GM21576 (cell line): ENCODE measurements at regions not wholly inside any gene's neighbourhood (a gene's known extent, or its start where the extent isn't known, plus 50 kb on each side); places are given as distances from the start of the nearest gene placed in this dataset.

ENCODE experiments used
- ATAC-seq: cut with Tn5 transposase; IDR thresholded peaks from one replicate; pipeline ENCODE4 v1.9.1; 2021; ENCODE audit warnings: mild to moderate bottlenecking, moderate library complexity; ENCODE audit not compliant: unreplicated experiment

- no peak for ATAC-seq
These were observed 134.8 kb upstream of the CD180 start for GRCh38 chr5:67331296-67331925.

- ATAC-seq: no peak
These were observed 123.5 kb upstream of the CD180 start for GRCh38 chr5:67319935-67320725.

- no peak for ATAC-seq
These were observed 122.1 kb upstream of the CD180 start for GRCh38 chr5:67318746-67319145.

- no peak for ATAC-seq
These were observed 121.0 kb upstream of the CD180 start for GRCh38 chr5:67317603-67318002.

GRCh38 chr5:67316695-67317094, 120.1 kb upstream of the CD180 start:
- ATAC-seq: no peak

- ATAC-seq: no peak
These were observed 118.7 kb upstream of the CD180 start for GRCh38 chr5:67315082-67315989.

- ATAC-seq: no peak
These were observed 115.1 kb upstream of the CD180 start for GRCh38 chr5:67311701-67312100.

GRCh38 chr5:67311208-67311607, 114.6 kb upstream of the CD180 start:
- no peak for ATAC-seq

GRCh38 chr5:67310740-67311139, 114.1 kb upstream of the CD180 start:
- ATAC-seq: no peak

GRCh38 chr5:67310169-67310568, 113.6 kb upstream of the CD180 start:
- ATAC-seq: no peak

GRCh38 chr5:67308988-67309688, 112.5 kb upstream of the CD180 start:
- no peak for ATAC-seq

GRCh38 chr5:67306965-67307607, 110.5 kb upstream of the CD180 start:
- no peak for ATAC-seq

- ATAC-seq: no peak
These were observed 109.5 kb upstream of the CD180 start for GRCh38 chr5:67305913-67306710.

GRCh38 chr5:67305401-67305800, 108.8 kb upstream of the CD180 start:
- ATAC-seq: no peak

GRCh38 chr5:67303356-67303755, 106.8 kb upstream of the CD180 start:
- no peak for ATAC-seq

GRCh38 chr5:67301285-67301903, 104.8 kb upstream of the CD180 start:
- no peak for ATAC-seq

GRCh38 chr5:67300326-67300725, 103.7 kb upstream of the CD180 start:
- ATAC-seq: no peak

- no peak for ATAC-seq
These were observed 102.7 kb upstream of the CD180 start for GRCh38 chr5:67299231-67299735.
